Keratinocyte (primary cell): ENCODE measurements at regions not wholly inside any gene's neighbourhood (a gene's known extent, or its start where the extent isn't known, plus 50 kb on each side); places are given as distances from the start of the nearest gene placed in this dataset.
A peak's percentile ranks its signal among the peaks of the same experiment; 100 is the strongest.

ENCODE experiments used
- DNase-seq: peaks from one replicate; pipeline ENCODE4 v3.0.0-alpha.2; 2011; ENCODE audit warnings: low read depth, missing footprints, low spot score
- FAIRE-seq: peaks from 2 replicates; lab custom pipeline; 2011; peaks lifted over from hg19 to GRCh38; lab: Jason Lieb, UNC
- H2AFZ ChIP-seq: 2 replicates; pipeline ENCODE4 v1.6.0; 2012; ENCODE audit warnings: low read length, control low read depth, inconsistent platforms; ENCODE audit not compliant: control insufficient read depth
- H3K27ac ChIP-seq: 2 replicates; pipeline ENCODE4 v1.5.1; 2011; ENCODE audit warnings: low read length; ENCODE audit not compliant: control insufficient read depth, insufficient read depth
- H3K27me3 ChIP-seq: 3 replicates; pipeline ENCODE4 v1.6.0; 2011; ENCODE audit warnings: low read length; ENCODE audit not compliant: control insufficient read depth, insufficient read depth; ENCODE audit errors: extremely low read depth
- H3K36me3 ChIP-seq, 2 experiments: 2 replicates in 1 of 2; 3 replicates in 1 of 2; pipeline ENCODE4 v1.5.1; 2011; ENCODE audit warnings: low read length in 2 of 2, mild to moderate bottlenecking in 1 of 2; ENCODE audit not compliant: control insufficient read depth in 2 of 2, insufficient read depth in 2 of 2; ENCODE audit errors: extremely low read depth in 1 of 2
- H3K4me1 ChIP-seq: 3 replicates; pipeline ENCODE4 v1.5.1; 2011; ENCODE audit warnings: low read length; ENCODE audit not compliant: control insufficient read depth, insufficient read depth; ENCODE audit errors: extremely low read depth
- H3K4me2 ChIP-seq: 3 replicates; pipeline ENCODE4 v1.6.0; 2011; ENCODE audit warnings: low read depth, low read length; ENCODE audit not compliant: control insufficient read depth, insufficient read depth; ENCODE audit errors: extremely low read depth
- H3K4me3 ChIP-seq, 3 experiments: fragments of 200-600 bp in 1 of 3; sonication (generic) in 1 of 3; 2 replicates in 2 of 3; 3 replicates in 1 of 3; pipeline ENCODE4 v1.5.1; 2011 to 2016; ENCODE audit warnings: low read length in 3 of 3, mild to moderate bottlenecking in 3 of 3, control low read depth in 2 of 3, inconsistent platforms in 1 of 3, low read depth in 1 of 3, mixed read lengths in 1 of 3, mixed run types in 1 of 3, moderate library complexity in 1 of 3; ENCODE audit not compliant: control insufficient read depth in 2 of 3, insufficient read depth in 2 of 3; ENCODE audit errors: extremely low read depth in 1 of 3
- H3K79me2 ChIP-seq: 2 replicates; pipeline ENCODE4 v1.6.0; 2012; ENCODE audit warnings: low read length; ENCODE audit not compliant: control insufficient read depth, insufficient read depth
- H3K9ac ChIP-seq: 3 replicates; pipeline ENCODE4 v1.6.0; 2011; ENCODE audit warnings: low read length; ENCODE audit not compliant: control insufficient read depth, insufficient read depth; ENCODE audit errors: extremely low read depth
- H3K9me1 ChIP-seq: 3 replicates; pipeline ENCODE4 v1.6.0; 2011; ENCODE audit warnings: low read length; ENCODE audit not compliant: control insufficient read depth, insufficient read depth; ENCODE audit errors: extremely low read depth
- H3K9me3 ChIP-seq: 2 replicates; pipeline ENCODE4 v1.5.1; 2012; ENCODE audit warnings: low read depth, low read length; ENCODE audit not compliant: control insufficient read depth
- H4K20me1 ChIP-seq: 3 replicates; pipeline ENCODE4 v1.6.0; 2011; ENCODE audit warnings: low read length; ENCODE audit not compliant: control insufficient read depth, insufficient read depth; ENCODE audit errors: extremely low read depth
- CTCF ChIP-seq, 3 experiments: IDR thresholded peaks in 1 of 3; conservative IDR thresholded peaks in 1 of 3; optimal IDR thresholded peaks in 1 of 3; 2 replicates in 2 of 3; 3 replicates in 1 of 3; pipeline versions ENCODE3 to v1.5.1; 2011; ENCODE audit warnings: low read length in 3 of 3, mild to moderate bottlenecking in 3 of 3, moderate library complexity in 2 of 3, control low read depth in 1 of 3, inconsistent platforms in 1 of 3; ENCODE audit not compliant: insufficient read depth in 2 of 3; ENCODE audit errors: extremely low read depth in 1 of 3
- EZH2 ChIP-seq: IDR thresholded peaks from one replicate; pipeline ENCODE4 v1.6.1; 2012; ENCODE audit warnings: inconsistent platforms, mild to moderate bottlenecking, low read length, moderate library complexity
- dilution Hi-C: fragments of 300-500 bp; cut with MboI; formaldehyde crosslinking; loops from one replicate; pipeline ENCODE4 v1.7.0; 2020; ENCODE audit warnings: low sequenced_read_pairs; ENCODE audit not compliant: extremely low pct_ligation_motif_present

GRCh38 chr16:22424161-22424937 is 49.9 kb upstream of the CDR2 start:
- dilution Hi-C loops = no loop called here
- Histone ChIP-seq H3K4me2 (peak overlapping the region; percentile 77), H3K36me3 (peaks cover 18 to 27% of the 10 kb centered on the region in 2 experiments), H3K9me1 (peaks cover 2% of the 10 kb centered on the region), H3K79me2 (no peaks in the 10 kb centered on the region), H3K9ac (peak overlapping the region; percentile 63), H3K9me3 (no peaks in the 10 kb centered on the region), H3K27me3 (no peaks in the 10 kb centered on the region), H3K4me3 (peak overlapping the region in 2 of 3 experiments; percentile 42 to 46), H3K27ac (peak overlapping the region; percentile 43), H4K20me1 (no peaks in the 10 kb centered on the region), H2AFZ (peak overlapping the region; percentile 62), H3K4me1 (peaks cover 13% of the 10 kb centered on the region)
- no peak for DNase-seq
- TF ChIP-seq CTCF (optimal IDR thresholded peaks at IDR 0.05 in 1 of 3, IDR thresholded peaks at IDR 0.05 in 1 of 3, conservative IDR thresholded peaks at IDR 0.05 in 1 of 3; ENCODE audit: extremely low read depth in 1 of 3, insufficient read depth in 2 of 3, low read length in 3 of 3) (no peak), EZH2 (no peak)
- peak; percentile 17 for FAIRE-seq
